Transverse colon (tissue), 3 donors: ENCODE measurements at regions not wholly inside any gene's neighbourhood (a gene's known extent, or its start where the extent isn't known, plus 50 kb on each side); places are given as distances from the start of the nearest gene placed in this dataset.

Experiments used
- EP300 ChIP-seq: sonication (generic); formaldehyde crosslinking; IDR thresholded peaks from one replicate; pipeline ENCODE4 v1.6.1; 2017; ENCODE audit warnings: antibody characterized with exemption, low read depth
- POLR2A ChIP-seq: fragments of 450-650 bp; IDR thresholded peaks from one replicate; pipeline ENCODE4 v1.6.1; 2016; ENCODE audit warnings: antibody characterized with exemption, mild to moderate bottlenecking, moderate library complexity
- TF ChIP-seq, protein P1 (sequence below), 5 experiments: fragments of 200-600 bp in 3 of 5; fragments of 450-650 bp in 2 of 5; sonication (generic) in 3 of 5; IDR thresholded peaks; 1 replicate in 2 of 5; 2 replicates in 3 of 5; pipeline ENCODE4 v1.5.1; 2016 to 2017; ENCODE audit warnings: antibody characterized with exemption in 5 of 5, inconsistent platforms in 3 of 5, mild to moderate bottlenecking in 2 of 5, moderate library complexity in 1 of 5

DNA sequence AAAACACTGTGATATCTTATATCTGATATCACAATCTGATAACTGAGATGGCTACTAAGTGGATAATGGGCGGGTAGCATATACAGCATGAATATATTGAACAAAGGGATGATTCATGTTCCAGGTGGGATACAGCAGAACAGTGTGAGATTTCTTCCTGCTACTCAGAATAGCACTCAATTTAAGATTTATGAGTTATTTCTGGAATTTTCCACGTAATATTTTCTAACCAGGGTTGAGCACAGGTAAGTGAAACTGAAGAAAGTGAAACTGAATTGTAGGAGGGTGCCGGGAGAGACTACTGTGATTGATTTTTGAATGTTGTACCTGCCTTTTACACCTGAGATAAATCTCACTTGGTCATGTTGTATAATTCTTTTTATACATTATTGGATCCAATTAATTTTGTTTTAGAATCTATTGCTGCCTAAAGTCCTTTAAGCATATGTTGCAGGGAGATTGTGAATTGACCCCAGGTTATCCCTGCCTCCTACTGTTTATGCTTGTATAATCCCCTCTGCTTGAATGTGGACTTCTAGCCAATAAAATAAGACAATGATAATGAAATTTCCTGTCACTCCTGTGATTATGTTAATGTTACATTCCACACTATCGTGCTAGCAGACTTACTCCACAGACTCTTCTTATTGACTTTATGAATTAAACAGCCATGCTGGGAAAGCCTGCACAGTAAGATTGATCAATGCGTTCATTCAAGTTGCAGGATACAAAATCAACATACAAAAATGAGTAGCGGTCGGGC, 67.6 kb upstream of the RBBP8 start:
- TF ChIP-seq, protein P1, sequence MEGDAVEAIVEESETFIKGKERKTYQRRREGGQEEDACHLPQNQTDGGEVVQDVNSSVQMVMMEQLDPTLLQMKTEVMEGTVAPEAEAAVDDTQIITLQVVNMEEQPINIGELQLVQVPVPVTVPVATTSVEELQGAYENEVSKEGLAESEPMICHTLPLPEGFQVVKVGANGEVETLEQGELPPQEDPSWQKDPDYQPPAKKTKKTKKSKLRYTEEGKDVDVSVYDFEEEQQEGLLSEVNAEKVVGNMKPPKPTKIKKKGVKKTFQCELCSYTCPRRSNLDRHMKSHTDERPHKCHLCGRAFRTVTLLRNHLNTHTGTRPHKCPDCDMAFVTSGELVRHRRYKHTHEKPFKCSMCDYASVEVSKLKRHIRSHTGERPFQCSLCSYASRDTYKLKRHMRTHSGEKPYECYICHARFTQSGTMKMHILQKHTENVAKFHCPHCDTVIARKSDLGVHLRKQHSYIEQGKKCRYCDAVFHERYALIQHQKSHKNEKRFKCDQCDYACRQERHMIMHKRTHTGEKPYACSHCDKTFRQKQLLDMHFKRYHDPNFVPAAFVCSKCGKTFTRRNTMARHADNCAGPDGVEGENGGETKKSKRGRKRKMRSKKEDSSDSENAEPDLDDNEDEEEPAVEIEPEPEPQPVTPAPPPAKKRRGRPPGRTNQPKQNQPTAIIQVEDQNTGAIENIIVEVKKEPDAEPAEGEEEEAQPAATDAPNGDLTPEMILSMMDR (IDR thresholded peaks at IDR 0.05), result no peak
- TF ChIP-seq POLR2A (no peak), EP300 (no peak)
